ENCODE measurements at regions not wholly inside any gene's neighbourhood (a gene's known extent, or its start where the extent isn't known, plus 50 kb on each side); places are given as distances from the start of the nearest gene placed in this dataset.
A peak's percentile ranks its signal among the peaks of the same experiment; 100 is the strongest.

GRCh38 chr12:94879542-94879941 lies 124.0 kb downstream of the NDUFA12 start (continued):
- TF ChIP-seq NFYC (CRISPR knock-in tag; IDR thresholded peaks at IDR 0.05) (no peak), ZNF510 (CRISPR knock-in tag; IDR thresholded peaks at IDR 0.05; ENCODE audit: low read depth) (no peak), UBTF (CRISPR knock-in tag; IDR thresholded peaks at IDR 0.05) (no peak), AHDC1 (CRISPR knock-in tag; IDR thresholded peaks at IDR 0.05; ENCODE audit: borderline replicate concordance) (no peak), PHF20 (CRISPR knock-in tag; IDR thresholded peaks at IDR 0.05) (no peak), ZNF562 (CRISPR knock-in tag; IDR thresholded peaks at IDR 0.05; ENCODE audit: borderline replicate concordance) (no peak), RBM22 (optimal IDR thresholded peaks at IDR 0.05; ENCODE audit: low read length) (no peak), SIN3A (IDR thresholded peaks at IDR 0.05; ENCODE audit: borderline replicate concordance, low read depth, low read length) (no peak), ZNF430 (CRISPR knock-in tag; IDR thresholded peaks at IDR 0.05) (no peak), TBX2 (CRISPR knock-in tag; IDR thresholded peaks at IDR 0.05; ENCODE audit: borderline replicate concordance) (no peak), ZNF891 (CRISPR knock-in tag; IDR thresholded peaks at IDR 0.05) (no peak), ZNF496 (CRISPR knock-in tag; IDR thresholded peaks at IDR 0.05; ENCODE audit: insufficient replicate concordance) (no peak), ZNF143 (CRISPR knock-in tag; IDR thresholded peaks at IDR 0.05) (no peak), KAT2B (IDR thresholded peaks at IDR 0.05; ENCODE audit: borderline replicate concordance, low read depth, low read length) (no peak), MLX (CRISPR knock-in tag; IDR thresholded peaks at IDR 0.05) (no peak), RARG (CRISPR knock-in tag; IDR thresholded peaks at IDR 0.05; ENCODE audit: low read depth) (no peak), CENPX (CRISPR knock-in tag; IDR thresholded peaks at IDR 0.05) (no peak), ZNF232 (CRISPR knock-in tag; IDR thresholded peaks at IDR 0.05; ENCODE audit: borderline replicate concordance) (peak; percentile 65; the same call in 1 of the 2 replicates), KDM2A (CRISPR knock-in tag; IDR thresholded peaks at IDR 0.05; ENCODE audit: borderline replicate concordance, low read depth) (no peak), ZNF441 (CRISPR knock-in tag; IDR thresholded peaks at IDR 0.05; ENCODE audit: borderline replicate concordance) (no peak; the same call in 1 of the 2 replicates), PATZ1 (CRISPR knock-in tag; IDR thresholded peaks at IDR 0.05) (no peak)
